ELF-1 (cell line): ENCODE measurements at regions not wholly inside any gene's neighbourhood (a gene's known extent, or its start where the extent isn't known, plus 50 kb on each side); places are given as distances from the start of the nearest gene placed in this dataset.

Experiments
- DNase-seq: peaks from one replicate; pipeline ENCODE4 v3.0.0-alpha.2; 2016; ENCODE audit warnings: low read depth, low spot score

GRCh38 chr7:25881317-25882037 is 270.5 kb upstream of the NFE2L3 start:
- no peak for DNase-seq

GRCh38 chr7:25882151-25882773 is 269.7 kb upstream of the NFE2L3 start:
- DNase-seq: no peak

- no peak for DNase-seq
Observed at GRCh38 chr7:25884265-25884828, 267.7 kb upstream of the NFE2L3 start.

GRCh38 chr7:25885057-25885576 is 266.9 kb upstream of the NFE2L3 start:
- no peak for DNase-seq

GRCh38 chr7:25886387-25887240 is 265.4 kb upstream of the NFE2L3 start:
- DNase-seq: no peak

GRCh38 chr7:25887266-25887665 is 264.7 kb upstream of the NFE2L3 start:
- no peak for DNase-seq

GRCh38 chr7:25887795-25888559 is 264.0 kb upstream of the NFE2L3 start:
- DNase-seq: no peak

GRCh38 chr7:25889765-25890164 is 262.2 kb upstream of the NFE2L3 start:
- DNase-seq: no peak

- DNase-seq: no peak
Observed at GRCh38 chr7:25891591-25891990, 260.4 kb upstream of the NFE2L3 start.

- DNase-seq: no peak
Observed at GRCh38 chr7:25893436-25893835, 258.6 kb upstream of the NFE2L3 start.

GRCh38 chr7:25894002-25894901 is 257.7 kb upstream of the NFE2L3 start:
- DNase-seq: peak; percentile 82

- peak; percentile 82 for DNase-seq
Observed at GRCh38 chr7:25894902-25895791, 256.9 kb upstream of the NFE2L3 start.

- DNase-seq: no peak
Observed at GRCh38 chr7:25895792-25896171, 256.2 kb upstream of the NFE2L3 start.

GRCh38 chr7:25897261-25897782 is 254.7 kb upstream of the NFE2L3 start:
- DNase-seq: no peak

- no peak for DNase-seq
Observed at GRCh38 chr7:25900245-25900644, 251.8 kb upstream of the NFE2L3 start.

- DNase-seq: no peak
Observed at GRCh38 chr7:25900877-25901276, 251.1 kb upstream of the NFE2L3 start.

- no peak for DNase-seq
Observed at GRCh38 chr7:25901658-25902057, 250.3 kb upstream of the NFE2L3 start.

GRCh38 chr7:25906003-25906402 is 246.0 kb upstream of the NFE2L3 start:
- no peak for DNase-seq

- DNase-seq: no peak
Observed at GRCh38 chr7:25906760-25907159, 245.2 kb upstream of the NFE2L3 start.
